ENCODE measurements at regions not wholly inside any gene's neighbourhood (a gene's known extent, or its start where the extent isn't known, plus 50 kb on each side); places are given as distances from the start of the nearest gene placed in this dataset.

GRCh38 chr18:51593931-51594330 is 396.4 kb upstream of the MEX3C start:
- TF ChIP-seq, protein P1, sequence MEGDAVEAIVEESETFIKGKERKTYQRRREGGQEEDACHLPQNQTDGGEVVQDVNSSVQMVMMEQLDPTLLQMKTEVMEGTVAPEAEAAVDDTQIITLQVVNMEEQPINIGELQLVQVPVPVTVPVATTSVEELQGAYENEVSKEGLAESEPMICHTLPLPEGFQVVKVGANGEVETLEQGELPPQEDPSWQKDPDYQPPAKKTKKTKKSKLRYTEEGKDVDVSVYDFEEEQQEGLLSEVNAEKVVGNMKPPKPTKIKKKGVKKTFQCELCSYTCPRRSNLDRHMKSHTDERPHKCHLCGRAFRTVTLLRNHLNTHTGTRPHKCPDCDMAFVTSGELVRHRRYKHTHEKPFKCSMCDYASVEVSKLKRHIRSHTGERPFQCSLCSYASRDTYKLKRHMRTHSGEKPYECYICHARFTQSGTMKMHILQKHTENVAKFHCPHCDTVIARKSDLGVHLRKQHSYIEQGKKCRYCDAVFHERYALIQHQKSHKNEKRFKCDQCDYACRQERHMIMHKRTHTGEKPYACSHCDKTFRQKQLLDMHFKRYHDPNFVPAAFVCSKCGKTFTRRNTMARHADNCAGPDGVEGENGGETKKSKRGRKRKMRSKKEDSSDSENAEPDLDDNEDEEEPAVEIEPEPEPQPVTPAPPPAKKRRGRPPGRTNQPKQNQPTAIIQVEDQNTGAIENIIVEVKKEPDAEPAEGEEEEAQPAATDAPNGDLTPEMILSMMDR (IDR thresholded peaks at IDR 0.05): no peak
- no peak for TF ChIP-seq POLR2A (IDR thresholded peaks at IDR 0.05)

Data from body of pancreas (tissue), 4 donors.